Vagina (tissue), 2 donors: ENCODE measurements at regions not wholly inside any gene's neighbourhood (a gene's known extent, or its start where the extent isn't known, plus 50 kb on each side); places are given as distances from the start of the nearest gene placed in this dataset.

Source experiments
- POLR2A ChIP-seq, 2 donors: fragments of 450-650 bp; IDR thresholded peaks; one replicate each; pipeline ENCODE4 v1.6.1; 2017; ENCODE audit warnings: antibody characterized with exemption in 2 of 2, mild to moderate bottlenecking in 2 of 2, moderate library complexity in 2 of 2
- TF ChIP-seq, protein P1 (sequence below), 3 experiments: fragments of 450-650 bp in 2 of 3; fragments of 200-600 bp in 1 of 3; sonication (generic) in 1 of 3; IDR thresholded peaks; one replicate each; pipeline ENCODE4 v1.5.1; 2017 to 2019; ENCODE audit warnings: antibody characterized with exemption in 3 of 3, mild to moderate bottlenecking in 2 of 3, moderate library complexity in 2 of 3

DNA sequence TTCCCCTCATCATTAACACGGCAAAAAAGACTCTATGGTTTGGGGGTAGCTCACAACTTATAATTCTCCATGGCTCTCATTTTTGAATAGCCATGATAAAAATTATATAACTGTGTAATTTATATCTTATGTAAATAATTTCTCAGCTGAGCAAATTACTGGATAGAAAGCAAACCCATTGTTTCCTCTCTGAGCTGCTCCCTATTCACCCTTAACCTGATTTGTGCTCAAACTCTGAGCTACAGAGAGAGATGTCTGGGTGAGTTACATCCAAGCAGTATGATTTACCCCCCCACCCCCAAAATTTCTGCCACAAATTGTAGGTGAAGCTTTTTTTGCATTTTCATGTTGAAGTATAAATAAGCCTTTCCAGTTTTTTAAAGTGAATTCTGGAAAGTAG, 123.7 kb downstream of the TFCP2L1 start:
- TF ChIP-seq, protein P1, sequence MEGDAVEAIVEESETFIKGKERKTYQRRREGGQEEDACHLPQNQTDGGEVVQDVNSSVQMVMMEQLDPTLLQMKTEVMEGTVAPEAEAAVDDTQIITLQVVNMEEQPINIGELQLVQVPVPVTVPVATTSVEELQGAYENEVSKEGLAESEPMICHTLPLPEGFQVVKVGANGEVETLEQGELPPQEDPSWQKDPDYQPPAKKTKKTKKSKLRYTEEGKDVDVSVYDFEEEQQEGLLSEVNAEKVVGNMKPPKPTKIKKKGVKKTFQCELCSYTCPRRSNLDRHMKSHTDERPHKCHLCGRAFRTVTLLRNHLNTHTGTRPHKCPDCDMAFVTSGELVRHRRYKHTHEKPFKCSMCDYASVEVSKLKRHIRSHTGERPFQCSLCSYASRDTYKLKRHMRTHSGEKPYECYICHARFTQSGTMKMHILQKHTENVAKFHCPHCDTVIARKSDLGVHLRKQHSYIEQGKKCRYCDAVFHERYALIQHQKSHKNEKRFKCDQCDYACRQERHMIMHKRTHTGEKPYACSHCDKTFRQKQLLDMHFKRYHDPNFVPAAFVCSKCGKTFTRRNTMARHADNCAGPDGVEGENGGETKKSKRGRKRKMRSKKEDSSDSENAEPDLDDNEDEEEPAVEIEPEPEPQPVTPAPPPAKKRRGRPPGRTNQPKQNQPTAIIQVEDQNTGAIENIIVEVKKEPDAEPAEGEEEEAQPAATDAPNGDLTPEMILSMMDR (IDR thresholded peaks at IDR 0.05), result no peak
- TF ChIP-seq POLR2A (IDR thresholded peaks at IDR 0.05), result no peak
